Caco-2 (cell line): ENCODE measurements at regions not wholly inside any gene's neighbourhood (a gene's known extent, or its start where the extent isn't known, plus 50 kb on each side); places are given as distances from the start of the nearest gene placed in this dataset.
A peak's percentile ranks its signal among the peaks of the same experiment; 100 is the strongest.

Source experiments
- BruUV-seq: library from RNA; stranded (reverse); fragments of 400-500 nt; replicated peaks from 2 replicates; lab custom pipeline; 2021; lab: Mats Ljungman, UMichigan
- CTCF ChIA-PET: fragments of 300-600 bp; sonication (Branson Sonifier 250); formaldehyde crosslinking; loops from one replicate; lab custom pipeline; 2022; ENCODE audit warnings: antibody characterized with exemption; lab: Charles Lee
- POLR2A ChIA-PET: fragments of 300-600 bp; sonication (Branson Sonifier 250); formaldehyde crosslinking; loops from one replicate; lab custom pipeline; 2022; ENCODE audit warnings: antibody characterized with exemption; lab: Charles Lee
- DNase-seq, 2 experiments: peaks; one replicate each; pipeline versions ENCODE4 v3.0.0 to v3.0.0-alpha.2; 2020 to 2022
- H3K27me3 ChIP-seq: replicated peaks from 2 replicates; pipeline ENCODE4 v1.6.0; 2011; ENCODE audit warnings: low read length; ENCODE audit not compliant: control insufficient read depth, insufficient read depth
- H3K36me3 ChIP-seq: 2 replicates; pipeline ENCODE4 v1.5.1; 2011; ENCODE audit warnings: low read length; ENCODE audit not compliant: control insufficient read depth, insufficient read depth
- H3K4me1 ChIP-seq: fragments of 250-450 bp; sonication (Bioruptor Pico); 2 replicates; pipeline ENCODE4 v1.5.1; 2020; ENCODE audit warnings: mild to moderate bottlenecking
- H3K4me3 ChIP-seq: 2 replicates; pipeline ENCODE4 v1.5.1; 2011; ENCODE audit warnings: low read depth, mild to moderate bottlenecking, control low read depth, low read length
- H3K9me3 ChIP-seq: fragments of 250-450 bp; sonication (Bioruptor Pico); 2 replicates; pipeline ENCODE4 v1.5.1; 2020; ENCODE audit warnings: mild to moderate bottlenecking, moderate library complexity
- H3K27ac Mint-ChIP-seq: one replicate; pipeline ENCODE4 v1.8.0; 2022; ENCODE audit warnings: mixed read lengths; ENCODE audit not compliant: unreplicated experiment
- H3K27me3 Mint-ChIP-seq: one replicate; pipeline ENCODE4 v1.8.0; 2022; ENCODE audit warnings: mixed read lengths; ENCODE audit not compliant: insufficient read depth, unreplicated experiment
- H3K36me3 Mint-ChIP-seq: one replicate; pipeline ENCODE4 v1.8.0; 2022; ENCODE audit warnings: mild to moderate bottlenecking, mixed read lengths; ENCODE audit not compliant: insufficient read depth, unreplicated experiment
- H3K4me1 Mint-ChIP-seq: one replicate; pipeline ENCODE4 v1.8.0; 2022; ENCODE audit warnings: low read depth, mixed read lengths; ENCODE audit not compliant: unreplicated experiment
- H3K4me3 Mint-ChIP-seq: one replicate; pipeline ENCODE4 v1.8.0; 2022; ENCODE audit warnings: mild to moderate bottlenecking, moderate library complexity, mixed read lengths; ENCODE audit not compliant: unreplicated experiment
- H3K9me3 Mint-ChIP-seq: one replicate; pipeline ENCODE4 v1.8.0; 2022; ENCODE audit warnings: mixed read lengths; ENCODE audit not compliant: unreplicated experiment
- intact Hi-C: fragments of 100-400 bp; cut with micrococcal nuclease; formaldehyde crosslinking; loops from one replicate; pipeline ENCODE4 v1.10.0; 2022; ENCODE audit not compliant: unreplicated experiment
- TF ChIP-seq, protein P1 (sequence below), 2 experiments: fragments of 200-600 bp in 1 of 2; IDR thresholded peaks; 1 replicate in 1 of 2; 2 replicates in 1 of 2; pipeline versions ENCODE4 v1.5.1 to v1.8.0; 2011 to 2022; ENCODE audit warnings: antibody characterized with exemption in 1 of 2, control low read depth in 1 of 2, inconsistent platforms in 1 of 2, low read depth in 1 of 2, low read length in 1 of 2, mild to moderate bottlenecking in 1 of 2, moderate library complexity in 1 of 2; ENCODE audit not compliant: insufficient read depth in 1 of 2, severe bottlenecking in 1 of 2, unreplicated experiment in 1 of 2

DNA sequence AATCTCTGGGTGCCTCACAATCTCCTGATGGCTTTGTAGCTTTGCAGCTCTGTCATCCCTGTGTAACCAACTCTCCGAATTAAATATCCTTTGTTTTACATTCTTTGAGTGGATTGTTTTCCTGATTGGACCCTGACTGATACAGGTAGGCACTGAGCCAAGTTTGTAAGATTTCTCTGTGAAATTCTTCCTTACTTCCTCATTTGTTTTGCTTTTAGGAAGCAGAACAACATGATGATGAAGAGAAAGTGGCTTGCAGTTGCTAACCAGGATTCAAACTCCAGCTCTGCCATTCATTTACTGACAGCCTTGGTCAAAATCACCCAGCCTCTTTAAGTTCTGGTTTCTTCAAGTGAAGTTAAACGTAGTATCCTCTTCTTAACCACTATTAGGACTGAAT, 452.3 kb downstream of the OMA1 start:
- Mint-ChIP-seq H3K9me3 (no peaks in the 10 kb centered on the region), H3K27ac (no peak overlapping the region), H3K27me3 (peaks cover 2% of the 10 kb centered on the region), H3K36me3 (no peaks in the 10 kb centered on the region), H3K4me1 (peaks cover 7% of the 10 kb centered on the region), H3K4me3 (no peak overlapping the region)
- H3K4me1 ChIP-seq, result no peaks in the 10 kb centered on the region
- DNase-seq, result no peak
- no peaks in the 10 kb centered on the region for H3K36me3 ChIP-seq
- TF ChIP-seq, protein P1, sequence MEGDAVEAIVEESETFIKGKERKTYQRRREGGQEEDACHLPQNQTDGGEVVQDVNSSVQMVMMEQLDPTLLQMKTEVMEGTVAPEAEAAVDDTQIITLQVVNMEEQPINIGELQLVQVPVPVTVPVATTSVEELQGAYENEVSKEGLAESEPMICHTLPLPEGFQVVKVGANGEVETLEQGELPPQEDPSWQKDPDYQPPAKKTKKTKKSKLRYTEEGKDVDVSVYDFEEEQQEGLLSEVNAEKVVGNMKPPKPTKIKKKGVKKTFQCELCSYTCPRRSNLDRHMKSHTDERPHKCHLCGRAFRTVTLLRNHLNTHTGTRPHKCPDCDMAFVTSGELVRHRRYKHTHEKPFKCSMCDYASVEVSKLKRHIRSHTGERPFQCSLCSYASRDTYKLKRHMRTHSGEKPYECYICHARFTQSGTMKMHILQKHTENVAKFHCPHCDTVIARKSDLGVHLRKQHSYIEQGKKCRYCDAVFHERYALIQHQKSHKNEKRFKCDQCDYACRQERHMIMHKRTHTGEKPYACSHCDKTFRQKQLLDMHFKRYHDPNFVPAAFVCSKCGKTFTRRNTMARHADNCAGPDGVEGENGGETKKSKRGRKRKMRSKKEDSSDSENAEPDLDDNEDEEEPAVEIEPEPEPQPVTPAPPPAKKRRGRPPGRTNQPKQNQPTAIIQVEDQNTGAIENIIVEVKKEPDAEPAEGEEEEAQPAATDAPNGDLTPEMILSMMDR (IDR thresholded peaks at IDR 0.05; ENCODE audit: insufficient read depth in 1 of 2, low read depth in 1 of 2, low read length in 1 of 2, severe bottlenecking in 1 of 2, unreplicated experiment in 1 of 2), result no peak
- ChIA-PET POLR2A (no interaction called here), CTCF (no interaction called here)
- no TSS peak for BruUV-seq
- intact Hi-C loops, result no loop called here
- H3K9me3 ChIP-seq, result no peaks in the 10 kb centered on the region
- no peak overlapping the region for H3K4me3 ChIP-seq
- no peaks in the 10 kb centered on the region for H3K27me3 ChIP-seq

DNA sequence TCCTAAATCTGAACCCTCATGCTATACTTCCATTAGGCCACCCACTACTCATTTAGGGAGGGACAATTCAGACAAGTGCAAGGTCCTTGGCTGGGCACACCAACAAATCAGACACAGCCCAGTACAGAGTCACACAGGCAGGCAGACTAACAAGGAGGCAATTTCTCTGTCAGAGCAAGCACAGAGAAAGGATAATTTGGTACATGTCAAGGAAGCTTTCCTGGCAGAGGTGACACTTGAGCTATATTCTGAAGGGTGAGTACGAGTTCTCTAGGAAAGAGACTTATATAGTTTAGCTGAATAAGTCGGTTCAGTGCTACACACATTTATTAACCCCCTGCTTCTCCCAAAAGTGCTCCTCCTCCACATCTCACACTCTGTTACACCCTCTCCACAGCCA, 455.9 kb downstream of the OMA1 start:
- H3K9me3 ChIP-seq, result no peaks in the 10 kb centered on the region
- H3K4me1 ChIP-seq, result no peaks in the 10 kb centered on the region
- ChIA-PET POLR2A (no interaction called here), CTCF (no interaction called here)
- peaks cover 7% of the 10 kb centered on the region for H3K4me1 Mint-ChIP-seq
- H3K36me3 Mint-ChIP-seq, result no peaks in the 10 kb centered on the region
- no peaks in the 10 kb centered on the region for H3K9me3 Mint-ChIP-seq
- no peak overlapping the region for H3K27ac Mint-ChIP-seq
- no peak overlapping the region for H3K4me3 Mint-ChIP-seq
- H3K27me3 ChIP-seq, result no peaks in the 10 kb centered on the region
- no peaks in the 10 kb centered on the region for H3K36me3 ChIP-seq
- BruUV-seq, result no TSS peak
- no peak for DNase-seq
- TF ChIP-seq, protein P1 (IDR thresholded peaks at IDR 0.05; ENCODE audit: insufficient read depth in 1 of 2, low read depth in 1 of 2, low read length in 1 of 2, severe bottlenecking in 1 of 2, unreplicated experiment in 1 of 2), result no peak
- intact Hi-C loops, result no loop called here
- peaks cover 2% of the 10 kb centered on the region for H3K27me3 Mint-ChIP-seq
- H3K4me3 ChIP-seq, result no peak overlapping the region

DNA sequence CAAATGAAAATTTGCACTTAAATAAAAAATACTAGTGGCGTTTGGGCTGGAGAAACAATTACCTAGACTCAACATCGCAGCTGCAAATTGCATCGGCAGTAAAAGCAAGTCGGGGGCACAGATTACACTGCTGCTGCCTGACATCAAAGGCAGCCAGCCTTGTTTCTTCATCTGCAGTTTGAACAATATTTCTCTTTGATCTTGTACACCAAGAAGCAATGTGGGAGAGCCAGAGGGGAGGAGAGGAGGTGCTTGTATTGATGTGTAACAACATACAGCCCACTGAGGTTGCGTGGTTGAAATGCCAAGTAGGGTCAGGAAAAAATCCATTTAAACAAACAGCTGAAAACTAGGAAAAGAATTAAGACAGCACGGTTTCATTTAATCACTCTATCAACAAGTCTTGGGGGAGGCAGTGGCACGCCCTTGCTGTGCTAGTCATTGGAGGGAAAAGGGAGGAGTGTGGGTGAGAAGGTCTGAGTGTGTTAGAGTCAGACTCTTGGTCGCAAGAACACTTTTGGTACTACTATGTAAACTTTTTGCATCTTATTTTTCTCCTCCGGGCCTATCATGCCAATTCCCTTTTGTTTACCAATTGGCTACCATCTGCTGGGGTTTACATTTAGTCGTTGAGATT, 456.5 kb downstream of the OMA1 start:
- no peaks in the 10 kb centered on the region for H3K9me3 Mint-ChIP-seq
- CTCF ChIA-PET, result no interaction called here
- H3K4me3 Mint-ChIP-seq, result no peak overlapping the region
- Histone ChIP-seq H3K27me3 (no peaks in the 10 kb centered on the region), H3K9me3 (no peaks in the 10 kb centered on the region), H3K4me3 (no peak overlapping the region), H3K4me1 (no peaks in the 10 kb centered on the region), H3K36me3 (no peaks in the 10 kb centered on the region)
- DNase-seq, result peak; percentile 5 to 32
- no TSS peak for BruUV-seq
- no peaks in the 10 kb centered on the region for H3K36me3 Mint-ChIP-seq
- POLR2A ChIA-PET, result no interaction called here
- TF ChIP-seq, protein P1 (IDR thresholded peaks at IDR 0.05; ENCODE audit: insufficient read depth in 1 of 2, low read depth in 1 of 2, low read length in 1 of 2, severe bottlenecking in 1 of 2, unreplicated experiment in 1 of 2), result no peak
- intact Hi-C loops, result no loop called here
- peaks cover 7% of the 10 kb centered on the region for H3K4me1 Mint-ChIP-seq
- H3K27ac Mint-ChIP-seq, result no peak overlapping the region
- peaks cover 2% of the 10 kb centered on the region for H3K27me3 Mint-ChIP-seq
